ENCODE measurements at regions not wholly inside any gene's neighbourhood (a gene's known extent, or its start where the extent isn't known, plus 50 kb on each side); places are given as distances from the start of the nearest gene placed in this dataset.
A peak's percentile ranks its signal among the peaks of the same experiment; 100 is the strongest.

GRCh38 chr10:24008164-24009091 is 200.5 kb upstream of the KIAA1217 start:
- Histone ChIP-seq H3K4me1 (peaks cover 0 to 13% (median 11%) of the 10 kb centered on the region in 4 donors), H3K9me3 (no peaks in the 10 kb centered on the region), H3K27me3 (no peaks in the 10 kb centered on the region), H3K36me3 (no peaks in the 10 kb centered on the region), H3K27ac (peak overlapping the region in 1 of 4 donors; percentile 32), H3K4me3 (peak overlapping the region in 1 of 4 donors; percentile 10)
- no peak for DNase-seq
- WGBS, 2 donors = 45 to 51% methylated on average over 13 of the region's 13 CpGs
- TF ChIP-seq POLR2AphosphoS5 (IDR thresholded peaks at IDR 0.05) = no peak
- intact Hi-C loops (cut with DNase I) = no loop called here

GRCh38 chr10:24009115-24009514 is 199.8 kb upstream of the KIAA1217 start:
- 21 to 50% methylated on average over 2 of the region's 2 CpGs for WGBS, 2 donors
- H3K4me1 ChIP-seq = peaks cover 0 to 13% (median 11%) of the 10 kb centered on the region in 4 donors
- no peak for DNase-seq
- intact Hi-C loops (cut with DNase I) = no loop called here
- no peak overlapping the region for H3K4me3 ChIP-seq
- H3K36me3 ChIP-seq = no peaks in the 10 kb centered on the region
- peak overlapping the region in 1 of 4 donors; percentile 32 for H3K27ac ChIP-seq
- no peaks in the 10 kb centered on the region for H3K9me3 ChIP-seq
- TF ChIP-seq POLR2A (IDR thresholded peaks at IDR 0.05) (no peak), CTCF (IDR thresholded peaks at IDR 0.05) (no peak), EP300 (IDR thresholded peaks at IDR 0.05) (no peak)
- no peaks in the 10 kb centered on the region for H3K27me3 ChIP-seq

DNA sequence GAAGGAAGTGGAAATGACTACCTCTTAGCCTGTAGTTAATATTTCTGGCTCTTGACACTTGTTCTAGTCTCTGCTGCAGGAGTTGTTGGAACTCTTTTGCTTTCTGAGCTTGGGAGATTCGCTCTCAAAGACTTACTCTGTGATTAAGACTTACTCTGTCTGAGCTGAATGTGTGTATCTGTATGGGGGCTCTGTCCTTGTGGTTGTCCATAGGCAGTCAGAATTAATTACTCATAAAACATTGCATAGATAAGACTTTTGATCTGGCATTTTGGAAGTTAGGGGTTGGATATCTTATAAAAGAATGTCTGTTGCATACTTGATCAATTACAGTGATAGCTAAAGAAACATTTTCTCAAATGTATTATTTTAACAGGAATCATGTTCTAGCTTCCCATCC is 199.2 kb upstream of the KIAA1217 start:
- no peak for DNase-seq

DNA sequence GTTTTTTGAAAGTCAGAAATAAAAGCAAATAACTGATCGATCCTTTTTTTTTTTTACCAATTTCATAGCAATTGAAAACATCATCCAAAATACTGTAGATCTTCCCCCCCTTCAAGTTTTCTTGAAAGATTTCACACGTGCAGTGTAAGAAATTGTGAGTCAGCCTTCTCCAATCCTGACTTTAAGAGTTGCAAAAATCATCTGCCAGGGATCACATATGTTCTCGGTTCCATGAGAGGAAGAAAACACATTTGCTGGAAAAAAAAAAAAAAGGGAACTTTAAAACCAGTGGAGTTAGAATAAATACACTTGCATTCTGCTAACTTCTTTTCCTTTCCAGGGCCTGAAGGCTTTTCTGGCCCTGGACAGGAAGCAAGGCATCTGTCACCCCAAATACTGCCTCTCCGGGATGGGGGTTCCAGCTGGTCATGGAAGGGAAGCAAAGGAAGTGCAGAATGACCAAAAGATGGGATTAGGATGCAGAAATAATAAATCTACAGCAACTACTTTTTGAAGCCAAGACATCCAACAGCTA is 198.4 kb upstream of the KIAA1217 start:
- TF ChIP-seq CTCF (IDR thresholded peaks at IDR 0.05) (no peak), EP300 (IDR thresholded peaks at IDR 0.05) (no peak), POLR2A (IDR thresholded peaks at IDR 0.05) (no peak), POLR2AphosphoS5 (IDR thresholded peaks at IDR 0.05) (no peak)
- intact Hi-C loops (cut with DNase I) = no loop called here
- Histone ChIP-seq H3K36me3 (no peaks in the 10 kb centered on the region), H3K9me3 (no peaks in the 10 kb centered on the region), H3K27me3 (no peaks in the 10 kb centered on the region), H3K4me1 (peaks cover 0 to 13% (median 11%) of the 10 kb centered on the region in 4 donors), H3K4me3 (no peak overlapping the region), H3K27ac (no peak overlapping the region)
- WGBS, 2 donors = 58 to 79% methylated on average over 4 of the region's 4 CpGs
- DNase-seq = no peak

More for the DNA sequence above, 199.2 kb upstream of the KIAA1217 start:
- no peaks in the 10 kb centered on the region for H3K36me3 ChIP-seq
- no peaks in the 10 kb centered on the region for H3K9me3 ChIP-seq
- intact Hi-C loops (cut with DNase I) = no loop called here
- no peak for TF ChIP-seq CTCF (IDR thresholded peaks at IDR 0.05)
- no peak for TF ChIP-seq EP300 (IDR thresholded peaks at IDR 0.05)
- WGBS, 2 donors = 81 to 84% methylated on average over 1 of the region's 1 CpG
- H3K4me1 ChIP-seq = peaks cover 0 to 13% (median 11%) of the 10 kb centered on the region in 4 donors
- H3K27ac ChIP-seq = no peak overlapping the region
- H3K27me3 ChIP-seq = no peaks in the 10 kb centered on the region
- H3K4me3 ChIP-seq = no peak overlapping the region

DNA sequence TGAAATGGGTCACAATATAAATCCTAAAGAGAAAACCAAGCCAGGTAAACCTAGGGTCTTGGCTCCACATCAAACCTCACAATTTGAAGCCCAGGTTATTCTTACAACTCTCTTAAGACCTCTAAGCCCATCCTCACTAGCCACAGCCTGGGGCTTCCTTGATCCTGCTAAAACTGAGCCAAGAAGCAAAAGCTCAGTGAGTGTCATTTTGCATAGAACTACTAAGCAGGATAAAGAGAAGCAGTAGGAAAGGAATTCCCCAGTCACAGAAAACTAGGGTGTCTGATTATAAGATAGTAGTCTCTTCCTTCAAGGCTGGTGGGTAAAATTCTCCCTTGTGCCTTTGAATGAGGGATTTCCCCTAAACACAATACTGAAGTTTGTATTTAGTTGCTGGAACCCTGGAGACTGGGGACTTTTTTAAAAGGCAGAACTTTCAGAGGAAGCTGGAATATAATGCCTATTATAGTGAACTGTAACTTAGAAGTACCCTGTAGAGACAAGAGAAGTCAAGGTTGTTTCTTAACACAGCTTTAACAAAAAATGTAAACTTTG is 196.6 kb upstream of the KIAA1217 start:
- H3K4me1 ChIP-seq = peaks cover 0 to 13% (median 11%) of the 10 kb centered on the region in 4 donors
- H3K27me3 ChIP-seq = no peaks in the 10 kb centered on the region
- no peaks in the 10 kb centered on the region for H3K36me3 ChIP-seq
- DNase-seq = no peak
- H3K9me3 ChIP-seq = no peaks in the 10 kb centered on the region
- no peak overlapping the region for H3K4me3 ChIP-seq
- intact Hi-C loops (cut with DNase I) = no loop called here
- TF ChIP-seq POLR2A (IDR thresholded peaks at IDR 0.05) = no peak
- TF ChIP-seq POLR2AphosphoS5 (IDR thresholded peaks at IDR 0.05) = no peak
- TF ChIP-seq CTCF (IDR thresholded peaks at IDR 0.05) = no peak
- no peak for TF ChIP-seq EP300 (IDR thresholded peaks at IDR 0.05)
- H3K27ac ChIP-seq = no peak overlapping the region

Measured in sigmoid colon (tissue), 6 donors.